Ascending aorta (tissue), 2 donors: ENCODE measurements at regions not wholly inside any gene's neighbourhood (a gene's known extent, or its start where the extent isn't known, plus 50 kb on each side); places are given as distances from the start of the nearest gene placed in this dataset.
"Not testable (repeated sequence)": the region's sequence is repeated elsewhere in the genome, so short reads cannot be mapped to it uniquely, and the experiment has no call there.

ENCODE experiments used
- DNase-seq, 2 donors: peaks; one replicate each; pipeline ENCODE4 v3.0.0-alpha.2; 2019; ENCODE audit warnings: low spot score in 2 of 2
- H3K27ac ChIP-seq, 2 donors: fragments of 200-600 bp; sonication (generic); one replicate each; pipeline ENCODE4 v1.5.1; 2016 to 2017; ENCODE audit warnings: mild to moderate bottlenecking in 1 of 2
- H3K27me3 ChIP-seq: fragments of 200-600 bp; sonication (generic); one replicate; pipeline ENCODE4 v1.5.1; 2017
- H3K36me3 ChIP-seq, 2 donors: fragments of 200-600 bp; sonication (generic); one replicate each; pipeline ENCODE4 v1.5.1; 2016
- H3K4me1 ChIP-seq, 2 donors: fragments of 200-600 bp; sonication (generic); one replicate each; pipeline ENCODE4 v1.5.1; 2016 to 2017; ENCODE audit warnings: mild to moderate bottlenecking in 1 of 2
- H3K4me3 ChIP-seq, 2 donors: fragments of 200-600 bp; sonication (generic); one replicate each; pipeline ENCODE4 v1.5.1; 2016 to 2017; ENCODE audit warnings: mild to moderate bottlenecking in 1 of 2
- H3K9me3 ChIP-seq, 2 donors: fragments of 200-600 bp; sonication (generic); one replicate each; pipeline ENCODE4 v1.5.1; 2016
- CTCF ChIP-seq, 3 experiments: fragments of 200-600 bp in 2 of 3; fragments of 450-650 bp in 1 of 3; sonication (generic) in 2 of 3; IDR thresholded peaks; one replicate each; pipeline ENCODE4 v1.5.1; 2016 to 2019; ENCODE audit warnings: antibody characterized with exemption in 3 of 3, mild to moderate bottlenecking in 1 of 3, moderate library complexity in 1 of 3
- intact Hi-C: fragments of 100-400 bp; cut with DNase I; formaldehyde crosslinking; loops from one replicate; pipeline ENCODE4 v1.15.1; 2023

- H3K36me3 ChIP-seq, H3K27me3 ChIP-seq, intact Hi-C loops, H3K27ac ChIP-seq, H3K4me1 ChIP-seq, DNase-seq, H3K4me3 ChIP-seq, H3K9me3 ChIP-seq: not testable (repeated sequence)
These were observed 886.1 kb downstream of the KCNT2 start for GRCh38 chr1:195722146-195722545.

GRCh38 chr1:195721210-195721971 lies 886.8 kb downstream of the KCNT2 start:
- no peaks in the 10 kb centered on the region for H3K9me3 ChIP-seq
- no peaks in the 10 kb centered on the region for H3K36me3 ChIP-seq
- DNase-seq = no peak
- H3K27me3 ChIP-seq = no peaks in the 10 kb centered on the region
- H3K27ac ChIP-seq = no peak overlapping the region
- intact Hi-C loops = no loop called here
- no peaks in the 10 kb centered on the region for H3K4me1 ChIP-seq
- H3K4me3 ChIP-seq = no peak overlapping the region
- TF ChIP-seq CTCF (IDR thresholded peaks at IDR 0.05) = no peak

- no peaks in the 10 kb centered on the region for H3K4me1 ChIP-seq
- H3K9me3 ChIP-seq = no peaks in the 10 kb centered on the region
- no peaks in the 10 kb centered on the region for H3K27me3 ChIP-seq
- no peaks in the 10 kb centered on the region for H3K36me3 ChIP-seq
- no peak for DNase-seq
- no peak overlapping the region for H3K4me3 ChIP-seq
- no peak overlapping the region for H3K27ac ChIP-seq
- no peak for TF ChIP-seq CTCF (IDR thresholded peaks at IDR 0.05)
- intact Hi-C loops = no loop called here
These were observed 890.6 kb downstream of the KCNT2 start for GRCh38 chr1:195717651-195718050.

GRCh38 chr1:195715652-195716051 lies 892.6 kb downstream of the KCNT2 start:
- DNase-seq = no peak
- Histone ChIP-seq H3K9me3 (no peaks in the 10 kb centered on the region), H3K4me1 (no peaks in the 10 kb centered on the region), H3K36me3 (no peaks in the 10 kb centered on the region), H3K27ac (no peak overlapping the region), H3K27me3 (no peaks in the 10 kb centered on the region), H3K4me3 (no peak overlapping the region)
- no peak for TF ChIP-seq CTCF (IDR thresholded peaks at IDR 0.05)
- intact Hi-C loops = no loop called here

GRCh38 chr1:195714248-195714647 lies 894.0 kb downstream of the KCNT2 start:
- no peaks in the 10 kb centered on the region for H3K9me3 ChIP-seq
- H3K4me1 ChIP-seq = no peaks in the 10 kb centered on the region
- no peak overlapping the region for H3K4me3 ChIP-seq
- H3K27me3 ChIP-seq = no peaks in the 10 kb centered on the region
- no peak overlapping the region for H3K27ac ChIP-seq
- no peak for TF ChIP-seq CTCF (IDR thresholded peaks at IDR 0.05)
- intact Hi-C loops = no loop called here
- no peak for DNase-seq
- H3K36me3 ChIP-seq = no peaks in the 10 kb centered on the region

- intact Hi-C loops = no loop called here
- H3K9me3 ChIP-seq = no peaks in the 10 kb centered on the region
- no peak overlapping the region for H3K4me3 ChIP-seq
- TF ChIP-seq CTCF (IDR thresholded peaks at IDR 0.05) = no peak
- H3K27ac ChIP-seq = no peak overlapping the region
- H3K36me3 ChIP-seq = no peaks in the 10 kb centered on the region
- H3K4me1 ChIP-seq = no peaks in the 10 kb centered on the region
- H3K27me3 ChIP-seq = no peaks in the 10 kb centered on the region
- no peak for DNase-seq
These were observed 898.4 kb downstream of the KCNT2 start for GRCh38 chr1:195709821-195710220.
